Mammary epithelial cell (primary cell): ENCODE measurements at regions not wholly inside any gene's neighbourhood (a gene's known extent, or its start where the extent isn't known, plus 50 kb on each side); places are given as distances from the start of the nearest gene placed in this dataset.

Source experiments
- CTCF ChIP-seq, 2 donors: IDR thresholded peaks in 1 of 2; conservative IDR thresholded peaks in 1 of 2; 2 replicates each; pipeline ENCODE4 v1.5.1; 2011 to 2012; ENCODE audit warnings: inconsistent platforms in 2 of 2, low read length in 2 of 2, mild to moderate bottlenecking in 2 of 2, control low read depth in 1 of 2, low read depth in 1 of 2; ENCODE audit not compliant: insufficient read depth in 1 of 2; ENCODE audit errors: extremely low read depth in 1 of 2
- EZH2 ChIP-seq: IDR thresholded peaks from 2 replicates; pipeline ENCODE4 v1.6.1; 2012; ENCODE audit warnings: low read length, inconsistent platforms, borderline replicate concordance

GRCh38 chr12:87388376-87388775 is 640.8 kb downstream of the C12orf50 start:
- no peak for TF ChIP-seq CTCF (conservative IDR thresholded peaks at IDR 0.05 in 1 of 2, IDR thresholded peaks at IDR 0.05 in 1 of 2; ENCODE audit: extremely low read depth in 1 of 2, insufficient read depth in 1 of 2, low read depth in 1 of 2, low read length in 2 of 2)
- no peak for TF ChIP-seq EZH2
